Stomach (tissue), 4 donors: ENCODE measurements at regions not wholly inside any gene's neighbourhood (a gene's known extent, or its start where the extent isn't known, plus 50 kb on each side); places are given as distances from the start of the nearest gene placed in this dataset.

Experiments
- CTCF ChIP-seq, 7 experiments: fragments of 450-650 bp in 4 of 7; fragments of 200-600 bp in 3 of 7; sonication (generic) in 3 of 7; IDR thresholded peaks; one replicate each; pipeline ENCODE4 v1.5.1; 2016 to 2019; ENCODE audit warnings: antibody characterized with exemption in 7 of 7, control low read depth in 2 of 7, mild to moderate bottlenecking in 1 of 7
- POLR2AphosphoS5 ChIP-seq, 3 donors: sonication (generic); formaldehyde crosslinking; IDR thresholded peaks; one replicate each; pipeline ENCODE4 v1.6.1; 2016; ENCODE audit warnings: antibody characterized with exemption in 3 of 3

GRCh38 chr11:16604794-16605388 lies 133.6 kb upstream of the C11orf58 start:
- TF ChIP-seq POLR2AphosphoS5 (IDR thresholded peaks at IDR 0.05) = no peak
- no peak for TF ChIP-seq CTCF (IDR thresholded peaks at IDR 0.05)
